HG03565 (cell line): ENCODE measurements at regions not wholly inside any gene's neighbourhood (a gene's known extent, or its start where the extent isn't known, plus 50 kb on each side); places are given as distances from the start of the nearest gene placed in this dataset.

Experiments
- ATAC-seq: cut with Tn5 transposase; IDR thresholded peaks from one replicate; pipeline ENCODE4 v1.9.1; 2021; ENCODE audit warnings: mild to moderate bottlenecking, moderate library complexity; ENCODE audit not compliant: unreplicated experiment

GRCh38 chr15:26378304-26378703, 394.6 kb downstream of the GABRB3 start:
- ATAC-seq = no peak

- no peak for ATAC-seq
Observed at GRCh38 chr15:26376243-26376642, 396.6 kb downstream of the GABRB3 start.

- ATAC-seq = no peak
Observed at GRCh38 chr15:26374806-26375205, 398.1 kb downstream of the GABRB3 start.

- no peak for ATAC-seq
Observed at GRCh38 chr15:26372706-26373105, 400.2 kb downstream of the GABRB3 start.

DNA sequence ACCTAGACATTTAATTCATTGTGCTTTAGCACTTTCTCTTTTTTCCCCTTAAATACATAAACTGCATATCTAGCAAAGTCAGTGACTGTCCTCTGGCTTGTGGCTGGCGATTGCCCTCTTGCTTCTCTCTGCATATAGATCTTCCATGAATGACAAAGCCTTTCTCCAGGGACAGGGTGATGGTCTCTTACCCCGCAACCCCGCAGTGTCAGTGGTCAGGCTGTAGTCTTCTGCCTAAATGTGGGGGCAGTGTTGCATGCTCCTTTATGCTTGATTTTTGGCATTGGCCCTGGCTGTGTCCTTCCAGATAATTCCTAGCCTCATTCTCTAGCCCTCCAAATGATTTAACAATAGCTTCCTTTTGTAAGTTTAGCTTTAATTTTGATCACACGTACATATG, 407.8 kb downstream of the GABRB3 start:
- no peak for ATAC-seq

DNA sequence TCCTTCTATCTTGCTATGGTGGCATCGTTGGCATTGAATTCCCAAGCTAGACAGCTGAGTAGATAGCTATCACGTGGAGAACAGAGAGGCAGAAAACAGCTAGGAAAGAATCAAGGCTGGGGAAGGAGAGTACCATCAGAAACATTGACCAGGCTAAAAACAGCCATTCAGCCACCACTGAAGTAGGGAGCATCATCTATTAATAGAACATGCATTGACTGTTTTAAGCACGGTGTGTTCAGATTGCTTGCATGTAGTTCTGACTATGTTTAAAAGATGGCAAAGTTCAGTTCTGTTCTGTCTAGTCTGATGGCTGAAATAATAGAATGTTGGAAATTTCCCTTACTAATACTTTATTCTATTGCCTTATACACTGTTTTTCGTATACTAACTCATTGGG, 413.0 kb downstream of the GABRB3 start:
- ATAC-seq = no peak

DNA sequence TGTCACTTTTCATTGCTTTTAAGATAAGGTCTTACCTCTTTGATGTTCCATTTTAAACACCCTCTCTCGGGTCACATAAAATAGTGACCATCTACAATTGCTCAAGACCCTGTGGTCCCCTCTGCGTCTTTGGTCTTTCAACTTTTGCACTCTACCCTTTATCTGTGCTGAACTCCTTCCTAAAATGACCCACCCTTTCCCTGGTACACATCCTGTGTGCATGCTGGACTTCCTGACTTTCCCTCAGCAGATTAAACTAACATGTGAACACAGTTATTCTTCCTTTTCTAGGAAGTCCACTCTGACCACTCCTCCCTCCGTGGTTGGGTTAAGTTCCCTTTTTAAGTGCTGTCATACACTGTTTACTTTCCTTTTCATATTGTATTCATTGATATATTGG, 414.2 kb downstream of the GABRB3 start:
- no peak for ATAC-seq

GRCh38 chr15:26357653-26358052, 415.2 kb downstream of the GABRB3 start:
- no peak for ATAC-seq

GRCh38 chr15:26355472-26356074, 417.3 kb downstream of the GABRB3 start:
- no peak for ATAC-seq

GRCh38 chr15:26352909-26353308, 420.0 kb downstream of the GABRB3 start:
- no peak for ATAC-seq

- no peak for ATAC-seq
Observed at GRCh38 chr15:26352406-26352805, 420.5 kb downstream of the GABRB3 start.

GRCh38 chr15:26325495-26325894, 447.4 kb downstream of the GABRB3 start:
- no peak for ATAC-seq

DNA sequence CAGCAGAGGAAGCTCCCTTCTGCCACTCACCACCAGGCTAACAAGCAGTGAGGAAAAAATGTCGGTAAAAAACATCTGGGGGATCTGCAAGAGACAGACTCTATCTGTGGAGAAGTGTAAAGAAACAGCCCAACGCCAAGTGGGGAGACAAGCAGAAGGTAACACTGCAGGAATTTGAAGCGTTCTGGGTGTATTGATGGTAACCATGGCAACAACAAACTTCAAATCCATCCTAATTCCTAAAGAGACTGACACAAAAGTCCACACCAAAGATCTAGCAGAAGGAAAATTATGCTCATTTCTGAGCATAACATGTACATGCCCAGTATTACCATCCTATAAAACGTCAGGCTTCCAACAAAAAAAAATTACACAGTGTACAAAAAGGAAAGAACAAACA, 449.3 kb downstream of the GABRB3 start:
- ATAC-seq = no peak

- ATAC-seq = no peak
Observed at GRCh38 chr15:26318689-26319088, 454.2 kb downstream of the GABRB3 start.

DNA sequence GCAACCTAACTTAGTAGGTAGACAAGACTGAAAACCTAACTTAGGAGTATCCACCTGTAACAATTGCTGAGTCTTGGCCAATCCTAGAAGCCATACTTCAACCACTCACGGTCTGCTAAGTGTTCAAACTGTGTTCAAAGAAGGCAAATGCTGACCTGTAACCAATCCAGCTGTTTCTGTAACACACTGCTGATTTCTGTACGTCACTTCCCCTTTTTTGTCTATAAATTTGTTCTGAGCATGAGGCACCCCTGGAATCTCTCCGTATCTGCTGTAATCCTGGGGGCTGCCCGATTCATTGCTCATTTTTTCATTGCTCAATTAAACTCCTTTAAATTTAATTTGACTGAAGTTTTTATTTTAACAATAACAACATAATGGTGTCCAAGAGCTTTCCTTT, 451.4 kb upstream of the ATP10A start:
- no peak for ATAC-seq

DNA sequence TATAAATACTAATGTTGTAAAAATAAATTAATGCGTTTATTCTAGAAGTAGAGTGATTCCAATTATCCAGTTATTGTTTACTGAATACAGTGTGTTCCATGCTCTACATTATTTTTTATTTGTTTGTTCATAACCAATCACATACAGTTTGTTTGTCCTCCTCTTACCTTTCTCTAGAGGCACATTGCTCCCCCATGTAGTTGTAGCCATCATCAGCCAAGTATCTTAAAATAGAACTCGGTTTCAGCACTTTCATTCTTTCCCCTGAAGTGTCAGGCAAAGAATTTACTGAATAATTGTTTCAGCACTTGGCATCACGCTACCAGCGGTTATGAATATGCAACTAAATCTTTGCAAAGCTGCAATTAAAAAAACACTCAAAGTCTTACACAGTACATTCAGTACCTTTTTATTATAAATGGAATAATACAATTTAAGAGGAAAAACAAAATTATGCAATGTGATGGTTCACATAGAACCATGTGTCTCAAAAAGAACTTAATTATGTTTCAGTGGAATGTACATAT, 448.6 kb upstream of the ATP10A start:
- ATAC-seq = no peak

GRCh38 chr15:26298659-26299170, 435.6 kb upstream of the ATP10A start:
- no peak for ATAC-seq

GRCh38 chr15:26298010-26298658, 435.0 kb upstream of the ATP10A start:
- no peak for ATAC-seq

DNA sequence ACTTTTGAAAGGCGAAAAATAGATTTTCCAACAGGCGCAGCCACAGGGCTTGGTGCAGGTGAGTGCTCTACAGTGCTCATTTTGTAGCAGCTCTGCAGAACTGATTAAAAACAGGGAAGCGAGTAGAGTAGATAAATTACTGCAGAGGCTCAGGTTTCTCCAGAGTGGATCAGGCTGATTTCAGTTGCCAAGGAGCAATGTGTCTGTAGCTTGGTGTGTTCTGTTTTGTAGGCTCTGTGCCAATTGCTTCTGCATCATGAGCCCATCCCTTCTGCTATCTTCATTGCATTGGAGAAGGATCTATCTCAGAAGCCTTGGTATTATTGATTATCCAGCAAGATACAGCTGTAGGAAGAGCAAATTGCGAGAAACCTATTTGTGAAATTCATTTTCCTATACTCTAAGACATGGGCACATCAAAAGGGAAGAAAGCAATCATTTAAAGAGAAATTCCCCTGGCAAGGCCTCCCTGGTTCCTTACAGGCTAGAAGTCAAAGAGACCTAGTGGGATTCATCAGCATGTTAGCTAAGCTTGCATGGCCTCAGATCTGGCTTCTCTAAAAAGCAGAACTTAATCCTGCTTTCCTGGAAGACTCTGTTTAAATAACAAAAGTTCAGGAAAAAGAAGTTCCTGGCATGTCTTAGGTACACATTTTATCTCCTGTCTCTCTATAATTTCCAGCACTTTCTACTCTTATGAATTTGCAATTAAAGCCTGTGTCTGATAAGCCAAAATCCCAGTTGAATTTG, 432.4 kb upstream of the ATP10A start:
- no peak for ATAC-seq

- no peak for ATAC-seq
Observed at GRCh38 chr15:26294059-26294689, 431.0 kb upstream of the ATP10A start.

GRCh38 chr15:26287381-26287780, 424.3 kb upstream of the ATP10A start:
- no peak for ATAC-seq
